Left cardiac atrium (tissue), 4 donors: ENCODE measurements at regions not wholly inside any gene's neighbourhood (a gene's known extent, or its start where the extent isn't known, plus 50 kb on each side); places are given as distances from the start of the nearest gene placed in this dataset.

Experiments used
- ATAC-seq, 2 donors: fragments of 200-7000 bp; cut with Tn5 transposase; one replicate each; pipeline ENCODE4 v1.9.1; 2020; ENCODE audit warnings: mild to moderate bottlenecking in 2 of 2, moderate library complexity in 2 of 2
- DNase-seq: peaks from one replicate; pipeline ENCODE4 v3.0.0-alpha.2; 2020
- intact Hi-C, 2 donors: fragments of 100-400 bp; cut with DNase I; formaldehyde crosslinking; loops; one replicate each; pipeline versions ENCODE4 v1.14.1 to v1.15.1; 2022 to 2023
- donor health status: DM: no; HTN: yes; CAD: no.
- donor health status: DM: no; HTN: yes; CAD: no; lungs with severe emphysema.
- donor health status: DM: yes; HTN: yes; CAD: no.
- donor health status: Dilated cardiomyopathy.

DNA sequence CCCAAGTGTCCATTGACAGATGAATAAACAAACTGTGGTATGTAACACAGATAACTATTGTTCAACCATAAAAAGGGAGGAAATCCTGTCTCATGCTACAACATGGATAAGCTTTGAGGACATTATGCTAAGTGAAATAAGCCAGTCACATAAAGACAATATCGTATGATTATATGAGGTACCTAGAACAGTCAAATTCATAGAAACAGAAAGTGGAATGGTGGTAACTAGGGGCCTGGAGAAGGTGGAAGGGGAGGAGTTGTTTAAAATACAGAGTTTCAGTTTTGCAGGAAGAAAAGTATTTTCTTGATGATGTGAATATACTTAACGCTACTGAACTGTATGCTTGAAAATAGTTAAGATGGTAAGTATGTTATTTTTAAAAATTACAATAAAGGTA is 304.6 kb upstream of the CXCR4 start:
- ATAC-seq (no peak), DNase-seq (no peak)
- intact Hi-C loops, result loop anchor here (5.0 to 10.0 kb wide), 3 partner anchors 315 to 1415 kb away; no protein-coding TSS in a partner anchor

DNA sequence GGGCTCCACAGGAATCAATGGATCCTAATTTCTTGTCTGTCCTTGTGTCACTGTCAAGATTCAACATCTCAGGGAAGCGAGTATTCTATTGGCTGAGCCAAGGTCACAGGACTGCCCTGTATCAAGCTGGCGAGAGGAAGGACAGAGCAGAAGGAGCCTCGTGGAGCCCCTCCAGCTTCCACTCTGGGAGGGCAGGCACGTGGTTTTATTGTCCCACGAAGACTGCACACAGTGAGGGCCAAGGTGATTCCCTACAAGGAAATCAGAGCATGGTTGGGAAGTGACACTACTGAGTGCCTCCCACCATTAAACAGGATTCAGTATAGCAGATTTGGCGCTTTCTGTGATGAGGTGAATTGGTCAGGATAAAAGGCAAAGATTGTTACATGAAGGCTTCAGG is 302.4 kb upstream of the CXCR4 start:
- no peak for ATAC-seq
- DNase-seq, result no peak
- intact Hi-C loops, result loop anchor here (5.0 to 10.0 kb wide), 3 partner anchors 317 to 1417 kb away; no protein-coding TSS in a partner anchor

DNA sequence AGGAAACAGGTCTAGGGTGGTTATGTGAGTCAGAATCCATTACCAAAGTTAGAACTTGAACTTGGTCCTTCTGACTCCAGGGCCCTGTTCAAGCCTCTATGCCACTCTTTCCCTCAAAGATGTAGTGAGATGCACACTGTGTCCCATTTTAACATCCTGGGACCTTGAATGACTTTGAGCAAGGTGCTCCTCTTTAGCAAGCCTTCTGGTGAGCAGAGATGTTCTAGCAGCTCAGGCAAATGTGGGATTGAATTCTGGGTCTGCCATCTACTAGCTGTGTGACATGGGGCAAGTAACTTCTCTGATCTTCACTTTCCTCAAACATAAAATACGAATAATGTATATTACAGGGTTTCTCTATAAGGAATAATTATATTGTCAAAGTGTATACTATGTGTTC is 294.0 kb upstream of the CXCR4 start:
- ATAC-seq (no peak), DNase-seq (no peak)
- intact Hi-C loops, result no loop called here

DNA sequence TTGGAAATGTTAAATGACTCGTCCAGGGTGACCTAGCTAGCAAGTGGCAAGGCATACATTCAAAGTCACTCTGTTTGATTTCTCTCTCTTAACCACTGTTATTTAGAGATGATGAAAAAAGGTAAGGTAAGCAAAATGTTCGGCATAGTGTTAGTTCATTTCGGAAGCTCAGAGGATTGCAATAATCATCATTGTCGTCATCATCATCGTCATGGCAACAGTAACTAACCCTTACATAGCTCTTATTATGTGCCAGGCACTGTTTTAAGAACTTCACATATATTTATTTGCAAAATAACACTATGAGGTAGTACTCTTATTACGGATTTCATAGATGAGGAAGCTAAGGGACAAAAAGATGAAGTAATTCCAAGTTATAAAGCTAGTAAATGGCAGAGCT is 292.7 kb upstream of the CXCR4 start:
- intact Hi-C loops, result no loop called here
- no peak for ATAC-seq
- DNase-seq, result no peak

DNA sequence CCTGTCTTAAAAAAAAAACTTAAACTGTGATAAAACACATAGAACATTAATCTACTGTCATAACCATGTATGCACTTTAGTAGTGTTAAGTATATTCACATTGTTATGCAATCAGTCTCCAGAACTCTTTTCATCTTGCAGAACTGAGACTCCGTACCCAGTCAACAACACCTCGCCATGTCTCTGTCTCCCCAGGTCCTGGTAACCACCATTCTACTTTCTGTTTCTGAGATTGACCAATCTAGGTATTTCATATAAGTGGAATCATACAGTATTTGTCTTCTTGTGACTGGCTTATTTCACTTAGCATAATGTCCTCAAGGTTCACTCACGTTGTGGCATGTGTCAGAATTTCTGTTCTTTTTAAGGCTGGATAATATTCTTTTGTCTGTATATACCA is 290.8 kb upstream of the CXCR4 start:
- no peak for DNase-seq
- intact Hi-C loops, result no loop called here
- ATAC-seq, result no peak

DNA sequence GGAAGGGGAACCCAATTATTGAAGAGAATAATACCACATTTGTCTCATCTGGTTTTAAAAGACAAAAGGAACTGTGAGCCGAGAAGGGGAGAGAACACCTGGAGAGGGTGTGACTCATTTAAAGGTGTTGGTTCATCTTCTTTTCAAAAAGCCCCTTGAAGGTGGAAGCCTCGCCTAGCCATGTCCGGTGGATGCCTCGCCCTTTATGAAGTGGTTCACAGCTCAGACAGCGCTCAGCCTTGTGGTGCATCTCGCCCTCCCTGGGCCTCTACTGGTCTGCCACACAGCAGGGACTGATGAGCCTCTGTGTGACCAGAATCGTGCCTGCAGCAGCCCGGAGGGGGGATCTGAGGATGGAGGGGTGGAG is 290.0 kb upstream of the CXCR4 start:
- ATAC-seq (no peak), DNase-seq (no peak)
- intact Hi-C loops, result no loop called here

DNA sequence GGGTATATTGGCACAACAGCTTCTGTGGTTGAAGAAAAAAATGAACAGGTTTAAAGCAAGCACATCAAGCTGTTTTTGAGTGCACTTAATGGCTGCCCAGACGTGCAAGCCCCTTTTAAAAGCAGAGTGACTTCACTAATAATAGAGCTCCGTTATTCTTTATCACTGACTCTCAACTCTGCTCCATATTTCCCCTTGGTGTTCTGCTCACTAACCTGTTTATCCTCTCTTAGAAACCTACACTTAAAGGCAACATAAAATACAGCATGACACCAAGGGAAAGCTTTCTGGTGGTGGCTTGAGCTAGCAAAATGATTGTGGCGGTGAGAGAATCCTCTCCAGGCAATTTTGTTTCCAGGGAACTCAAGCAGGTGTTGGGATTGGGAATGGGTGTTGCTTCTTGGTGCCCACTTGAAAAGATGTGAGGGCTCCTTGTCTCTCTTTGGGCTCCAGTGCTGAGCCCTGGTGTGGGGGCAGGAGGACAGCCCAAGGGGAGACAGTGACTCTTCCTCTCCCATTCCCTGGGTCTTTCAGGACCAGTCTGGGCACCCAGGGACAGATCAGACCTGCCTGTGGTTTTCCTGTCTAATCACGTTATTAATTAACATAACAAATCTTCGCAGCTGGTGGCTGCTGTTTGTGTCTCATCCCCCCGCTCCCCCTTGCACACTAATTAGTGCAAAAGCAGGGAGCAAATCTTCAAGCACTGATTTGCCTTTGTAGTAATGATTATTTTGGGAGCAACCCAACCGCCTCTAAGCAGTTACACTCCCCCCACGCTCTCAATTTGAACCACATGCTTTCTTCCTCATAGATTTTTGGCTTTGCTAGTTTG is 289.4 kb upstream of the CXCR4 start:
- ATAC-seq (no peak), DNase-seq (no peak)
- intact Hi-C loops, result no loop called here

DNA sequence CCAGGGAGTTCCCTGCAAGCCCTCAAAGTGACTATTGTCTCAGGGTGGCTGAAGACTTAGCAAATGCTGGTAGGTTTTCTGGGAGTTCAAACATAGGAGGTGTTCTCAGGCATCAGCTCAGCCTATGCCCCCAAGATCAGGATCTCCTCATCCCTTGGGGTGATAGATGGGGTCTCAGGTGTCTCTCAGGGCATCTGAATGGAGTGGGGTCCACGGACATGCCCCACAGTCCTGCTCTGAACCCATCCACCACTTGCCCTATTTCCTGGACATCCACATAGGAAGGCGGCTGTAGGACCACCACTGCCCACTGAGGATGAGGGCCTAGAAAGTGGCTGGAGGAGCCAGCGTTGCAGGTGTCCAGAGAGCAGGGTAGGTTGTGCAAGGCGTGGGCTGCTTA is 287.0 kb upstream of the CXCR4 start:
- ATAC-seq (no peak), DNase-seq (no peak)
- intact Hi-C loops, result no loop called here

DNA sequence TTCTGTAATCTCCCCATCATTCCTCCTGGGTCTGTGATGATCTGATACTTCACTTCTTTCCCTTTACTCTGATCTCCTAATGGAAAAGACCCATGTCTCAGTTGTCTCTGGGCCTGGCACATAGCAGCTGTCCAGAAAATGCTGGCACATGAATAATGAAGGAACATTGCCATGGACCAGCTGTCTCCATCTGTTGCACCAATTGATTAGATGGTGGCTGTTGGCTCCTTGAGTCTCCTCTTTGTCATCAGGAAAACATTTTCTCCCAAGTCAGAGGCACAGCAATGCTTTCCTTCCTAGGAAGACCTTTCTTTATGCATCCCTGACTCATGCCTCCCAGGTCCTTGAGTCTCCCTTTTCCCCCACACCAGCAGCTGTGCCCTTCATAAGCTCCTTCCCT is 286.2 kb upstream of the CXCR4 start:
- no peak for DNase-seq
- no peak for ATAC-seq
- intact Hi-C loops, result no loop called here

DNA sequence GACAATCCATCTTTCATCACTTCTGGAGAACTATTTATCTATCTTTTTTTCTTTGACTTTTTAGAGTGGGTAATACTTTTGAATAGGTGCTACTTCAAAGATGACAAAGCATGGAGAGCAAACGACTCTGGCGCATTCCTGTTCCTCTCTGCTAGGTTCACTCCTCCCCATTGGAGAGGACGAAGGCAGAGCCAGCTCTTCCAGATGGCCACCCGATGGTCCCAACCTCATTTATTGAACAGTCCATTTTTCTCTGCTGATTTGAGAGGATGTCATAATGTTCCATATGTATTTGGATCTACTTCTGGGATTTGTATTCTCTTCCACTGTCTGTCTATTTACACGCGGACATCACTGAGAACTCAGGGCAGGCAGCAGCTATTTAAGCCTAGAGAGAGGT is 284.3 kb upstream of the CXCR4 start:
- no peak for DNase-seq
- intact Hi-C loops, result no loop called here
- ATAC-seq, result no peak

DNA sequence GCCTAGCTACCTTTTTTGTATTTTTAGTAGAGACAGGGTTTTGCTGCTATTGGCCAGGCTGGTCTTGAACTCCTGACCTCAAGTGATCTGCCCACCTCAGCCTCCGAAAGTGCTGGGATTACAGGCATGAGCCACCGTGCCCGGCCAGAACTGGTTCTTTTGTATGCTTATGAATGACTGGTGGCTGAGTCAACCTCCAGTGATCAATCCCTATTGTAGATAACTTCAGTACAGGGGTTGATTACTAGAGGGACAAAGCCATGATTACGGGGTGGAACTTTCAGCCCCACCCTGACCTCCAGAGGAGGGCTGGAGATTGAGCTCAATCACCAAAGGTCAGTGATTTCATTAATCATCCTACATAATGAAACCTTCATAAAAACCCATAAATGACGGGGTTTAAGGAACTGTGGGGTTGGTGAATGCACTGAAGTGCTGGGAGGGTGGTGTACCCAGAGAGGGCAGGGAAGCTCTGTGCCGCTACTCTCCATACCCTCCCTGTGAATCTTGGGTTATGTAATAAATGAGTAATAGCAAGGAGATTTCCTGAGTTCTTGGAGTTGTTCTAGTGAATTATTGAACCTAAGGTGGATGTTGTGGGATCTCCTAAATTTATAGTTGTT is 281.8 kb upstream of the CXCR4 start:
- intact Hi-C loops, result no loop called here
- DNase-seq (no peak), ATAC-seq (no peak)

DNA sequence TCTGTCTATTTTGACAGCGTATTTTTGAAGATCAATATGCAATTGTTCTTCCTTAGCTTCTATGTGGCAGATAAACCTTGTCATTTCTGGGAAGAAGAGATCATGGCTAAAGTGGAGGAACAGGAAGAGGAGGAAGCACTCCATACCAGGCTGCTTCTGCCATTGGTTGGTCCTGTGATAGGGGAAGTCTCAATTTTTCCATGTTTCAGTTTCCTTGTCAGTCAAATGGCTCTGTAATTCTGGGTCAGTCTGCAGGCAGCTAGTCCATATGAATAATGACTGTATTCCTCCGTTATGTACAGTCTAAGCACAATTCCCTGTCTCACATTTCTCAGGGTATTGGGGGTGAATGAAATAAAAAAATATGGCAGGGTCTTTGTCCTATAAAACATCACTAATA is 277.6 kb upstream of the CXCR4 start:
- intact Hi-C loops, result no loop called here

DNA sequence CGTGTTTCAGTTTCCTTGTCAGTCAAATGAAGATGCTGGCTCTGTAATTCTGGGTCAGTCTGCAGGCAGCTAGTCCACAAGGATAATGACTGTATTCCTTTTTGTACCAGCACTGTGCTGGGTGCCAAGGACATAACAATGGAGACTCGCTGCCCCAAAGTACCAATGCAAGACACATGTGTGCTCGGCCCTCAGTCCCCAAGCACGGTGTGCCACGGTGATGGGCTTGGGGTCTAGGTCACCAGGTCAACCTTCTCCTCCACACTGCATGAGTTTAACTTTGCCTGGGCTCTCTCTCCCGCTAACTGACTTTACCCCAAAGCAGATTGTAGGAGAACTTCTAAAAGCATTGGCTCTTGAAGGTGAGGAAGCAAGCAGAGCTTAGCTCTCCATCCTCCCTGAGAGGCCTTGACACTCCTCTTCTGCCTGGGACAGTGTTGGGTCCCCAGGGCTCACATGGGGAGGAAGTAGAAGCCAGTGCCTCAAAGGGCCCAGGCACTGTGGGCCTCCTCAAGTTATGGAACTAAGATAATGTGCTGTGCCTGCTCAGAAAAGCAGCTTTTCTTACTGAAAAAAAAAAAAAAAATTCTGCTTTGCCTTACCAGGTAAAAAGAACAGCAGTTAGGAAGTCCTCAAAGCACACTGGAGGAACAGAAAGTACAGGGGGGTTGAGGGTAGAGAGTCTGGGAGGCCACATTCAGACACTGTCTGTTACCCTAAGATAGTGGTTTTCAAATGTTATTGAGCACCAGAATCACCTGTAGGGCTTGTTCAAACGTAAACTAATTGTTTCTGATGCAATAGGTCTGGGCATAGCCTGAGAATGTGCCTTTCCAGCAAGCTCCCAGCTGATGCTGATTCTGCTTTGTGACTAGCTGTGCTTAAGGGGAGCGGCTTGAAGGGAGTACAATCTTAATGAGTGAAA is 276.4 kb upstream of the CXCR4 start:
- intact Hi-C loops, result no loop called here
- ATAC-seq (no peak), DNase-seq (no peak)

More for the DNA sequence above, 277.6 kb upstream of the CXCR4 start:
- DNase-seq (no peak), ATAC-seq (no peak)

DNA sequence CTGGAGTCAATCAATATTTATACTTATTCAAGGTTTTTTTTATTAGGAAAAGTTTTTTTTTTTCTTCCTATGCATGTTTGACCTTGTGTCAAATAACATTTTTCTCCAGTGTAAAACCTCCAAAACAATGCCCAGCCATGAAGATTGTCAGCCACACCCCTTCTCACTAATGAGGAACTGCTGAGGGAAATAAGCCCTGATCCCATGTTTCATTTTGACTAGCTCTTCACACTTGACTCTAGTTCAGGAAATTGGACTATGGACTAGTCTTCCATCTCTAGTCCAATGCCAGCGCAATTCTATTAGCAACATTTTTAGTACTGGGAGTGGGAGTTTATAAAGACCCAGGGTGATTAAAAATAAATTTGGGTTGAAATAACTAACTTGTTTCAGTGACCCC is 275.6 kb upstream of the CXCR4 start:
- no peak for DNase-seq
- intact Hi-C loops, result no loop called here
- ATAC-seq, result no peak

DNA sequence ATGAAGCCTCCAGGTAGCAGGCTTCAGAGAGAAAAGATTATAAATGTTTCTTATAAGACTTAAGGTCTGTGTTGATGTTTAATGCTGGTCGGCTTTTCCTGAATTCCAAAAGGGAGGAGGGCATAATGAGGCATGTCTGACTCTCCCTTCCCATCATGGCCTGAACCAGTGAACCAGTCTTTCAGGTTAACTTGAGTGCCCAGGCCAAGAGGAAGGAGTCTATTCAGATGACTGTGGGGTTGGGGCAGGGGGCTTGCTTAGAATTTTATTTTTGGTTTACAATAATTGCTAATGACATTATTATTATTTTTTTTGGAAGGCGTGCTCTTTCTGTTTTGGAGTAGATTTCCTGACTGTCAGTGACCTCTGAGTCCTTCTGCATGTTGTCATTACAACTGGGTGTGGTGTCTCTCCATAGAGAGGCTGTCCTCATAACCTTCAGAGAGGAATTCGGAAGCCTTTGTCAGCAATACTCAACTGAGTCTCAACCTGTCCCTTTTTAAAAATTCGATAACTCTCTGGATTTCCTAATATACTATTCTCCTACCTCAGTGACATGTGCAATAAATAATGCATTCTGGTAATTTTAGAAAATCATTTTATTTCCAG is 275.1 kb upstream of the CXCR4 start:
- DNase-seq, result no peak
- ATAC-seq, result no peak
- intact Hi-C loops, result no loop called here

DNA sequence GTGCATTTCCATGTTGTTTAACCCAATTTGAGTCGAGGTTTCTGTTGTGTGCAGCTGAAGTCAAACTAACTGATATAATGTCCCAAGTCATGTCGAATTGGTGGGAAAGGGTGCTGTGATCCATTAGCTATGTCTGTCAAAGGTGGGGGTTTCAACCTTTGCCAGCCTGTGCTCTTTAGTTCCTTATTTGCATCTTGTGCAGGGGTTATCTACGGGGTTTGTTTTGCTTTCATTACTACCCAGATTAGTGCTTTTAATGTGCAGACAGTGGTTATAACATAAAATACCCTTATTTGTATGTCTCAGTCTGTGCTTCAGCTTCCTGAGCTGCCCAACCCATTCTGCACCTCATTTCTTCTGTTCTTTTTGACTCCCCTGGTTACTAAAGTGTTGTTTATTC is 271.9 kb upstream of the CXCR4 start:
- intact Hi-C loops, result no loop called here
- DNase-seq (no peak), ATAC-seq (no peak)

DNA sequence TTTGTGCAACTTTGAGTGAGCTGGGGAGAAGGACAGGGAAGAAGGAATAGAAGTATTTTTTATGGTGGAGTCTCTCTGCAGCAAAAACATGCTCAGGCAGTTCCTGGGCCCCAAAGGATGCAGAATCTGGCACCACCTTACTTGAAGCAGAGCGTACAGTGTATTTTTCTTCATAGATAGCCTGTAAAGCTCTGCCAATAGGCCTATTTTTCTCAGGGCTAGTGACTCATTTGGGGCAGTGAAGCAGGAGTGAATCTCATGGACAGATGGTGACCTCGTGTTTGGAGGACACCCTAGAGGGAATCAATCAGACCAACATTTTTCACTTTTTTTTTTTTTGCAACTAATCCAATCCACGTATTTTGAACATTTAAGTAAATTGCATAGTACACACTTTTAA is 268.1 kb upstream of the CXCR4 start:
- intact Hi-C loops, result no loop called here
- DNase-seq, result no peak
- peak; percentile 49 to 69 for ATAC-seq

DNA sequence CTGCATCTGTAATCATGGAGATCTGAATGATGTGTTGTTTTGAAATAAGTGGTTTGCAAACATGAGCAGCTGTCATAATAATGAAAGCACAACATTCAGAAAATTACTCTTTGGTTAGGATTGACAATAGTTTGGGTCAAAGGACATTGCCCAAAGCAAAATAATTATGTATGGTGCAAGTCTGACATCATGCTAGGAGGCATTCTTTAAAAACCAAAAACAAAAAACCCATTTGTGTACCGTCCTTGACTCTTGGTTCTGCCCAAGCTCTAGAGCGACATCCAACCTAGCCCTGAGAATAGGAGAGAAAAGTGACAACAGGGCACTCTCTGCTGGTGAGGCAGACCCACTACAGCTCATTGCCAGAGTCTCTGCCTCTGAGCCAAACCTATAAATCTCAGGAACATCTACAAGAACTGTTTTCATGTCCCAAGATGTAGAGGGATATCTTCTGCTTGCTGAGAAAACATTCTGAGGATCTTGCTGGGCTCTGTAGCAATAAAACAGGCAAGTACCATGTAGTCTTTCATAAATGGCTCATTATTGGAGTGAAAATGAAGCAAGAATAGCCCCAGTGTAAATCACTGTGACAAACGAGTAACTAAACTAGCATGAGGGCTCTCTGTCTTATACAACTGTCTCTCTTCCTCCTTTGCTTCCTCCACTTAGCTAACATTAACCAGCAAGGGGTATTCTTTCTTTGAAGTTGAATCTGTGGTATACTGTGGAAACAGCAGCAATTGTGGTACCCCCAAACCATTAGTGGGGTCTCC is 266.8 kb upstream of the CXCR4 start:
- ATAC-seq (peak; percentile 78 to 85), DNase-seq (no peak)
- intact Hi-C loops, result loop anchor here in 1 of 2 donors (1.0 kb wide), 1 partner anchor 470 kb away; no protein-coding TSS in a partner anchor

DNA sequence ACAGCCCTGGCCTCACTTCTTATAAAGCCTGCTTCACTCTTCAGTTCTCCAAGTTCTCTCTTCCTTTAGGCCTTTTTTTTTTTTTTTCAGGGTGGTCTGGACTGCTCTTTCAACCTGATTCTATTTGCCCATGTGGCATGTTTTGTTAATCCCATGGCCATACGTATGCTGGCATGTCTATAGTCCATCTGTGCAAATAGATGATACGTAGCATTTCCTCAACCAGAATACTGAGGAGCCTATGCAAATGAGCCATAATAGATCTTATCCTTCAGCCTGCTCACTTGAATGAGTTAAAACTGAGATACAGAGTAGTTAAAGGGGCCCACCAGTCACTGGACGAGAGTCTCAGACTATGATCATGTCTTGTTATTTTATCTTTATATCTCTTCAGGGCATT is 265.2 kb upstream of the CXCR4 start:
- ATAC-seq (no peak), DNase-seq (no peak)
- intact Hi-C loops, result no loop called here
